ENCODE measurements at regions not wholly inside any gene's neighbourhood (a gene's known extent, or its start where the extent isn't known, plus 50 kb on each side); places are given as distances from the start of the nearest gene placed in this dataset.

DNA sequence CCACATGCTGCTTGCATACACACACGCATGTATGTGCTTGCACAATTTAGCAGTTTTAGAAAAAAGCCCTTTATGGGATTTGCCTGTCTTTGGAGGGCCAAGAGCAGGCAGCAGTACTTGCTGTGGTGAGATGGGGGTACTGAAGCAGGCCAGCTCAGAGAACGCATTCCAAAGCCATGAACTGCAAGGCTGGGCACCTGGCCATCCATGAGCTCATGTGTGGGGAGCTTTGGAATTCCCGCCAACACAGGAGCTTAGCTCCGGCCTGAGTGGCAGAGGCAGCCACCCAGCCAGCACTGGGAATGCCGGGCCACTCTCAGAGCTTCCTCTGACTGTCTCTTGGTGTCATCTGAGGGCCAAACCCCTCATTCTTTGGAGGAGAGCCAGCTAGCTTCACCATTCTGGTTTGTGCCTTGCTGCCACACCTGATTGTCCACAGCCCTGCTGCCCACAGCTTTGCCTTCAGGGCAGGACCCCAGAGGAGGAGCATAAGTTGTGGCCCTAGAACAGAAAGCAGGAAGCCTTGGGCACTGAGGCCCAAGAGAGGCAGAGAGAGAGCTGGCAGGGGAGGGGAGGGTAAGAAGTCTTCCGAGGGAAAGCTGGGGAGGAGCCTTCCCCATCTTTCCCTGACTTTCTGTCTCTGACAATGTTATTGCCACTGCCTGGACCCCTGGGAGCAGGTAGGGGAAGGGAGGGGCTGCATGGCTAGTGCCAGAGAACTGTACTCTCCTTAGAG, 92.1 kb upstream of the POU3F1 start:
- TF ChIP-seq, protein P1, sequence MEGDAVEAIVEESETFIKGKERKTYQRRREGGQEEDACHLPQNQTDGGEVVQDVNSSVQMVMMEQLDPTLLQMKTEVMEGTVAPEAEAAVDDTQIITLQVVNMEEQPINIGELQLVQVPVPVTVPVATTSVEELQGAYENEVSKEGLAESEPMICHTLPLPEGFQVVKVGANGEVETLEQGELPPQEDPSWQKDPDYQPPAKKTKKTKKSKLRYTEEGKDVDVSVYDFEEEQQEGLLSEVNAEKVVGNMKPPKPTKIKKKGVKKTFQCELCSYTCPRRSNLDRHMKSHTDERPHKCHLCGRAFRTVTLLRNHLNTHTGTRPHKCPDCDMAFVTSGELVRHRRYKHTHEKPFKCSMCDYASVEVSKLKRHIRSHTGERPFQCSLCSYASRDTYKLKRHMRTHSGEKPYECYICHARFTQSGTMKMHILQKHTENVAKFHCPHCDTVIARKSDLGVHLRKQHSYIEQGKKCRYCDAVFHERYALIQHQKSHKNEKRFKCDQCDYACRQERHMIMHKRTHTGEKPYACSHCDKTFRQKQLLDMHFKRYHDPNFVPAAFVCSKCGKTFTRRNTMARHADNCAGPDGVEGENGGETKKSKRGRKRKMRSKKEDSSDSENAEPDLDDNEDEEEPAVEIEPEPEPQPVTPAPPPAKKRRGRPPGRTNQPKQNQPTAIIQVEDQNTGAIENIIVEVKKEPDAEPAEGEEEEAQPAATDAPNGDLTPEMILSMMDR (IDR thresholded peaks at IDR 0.05): no peak
- TF ChIP-seq GTF2I (CRISPR knock-in tag; conservative IDR thresholded peaks at IDR 0.05) (no peak), ZNF232 (CRISPR knock-in tag; IDR thresholded peaks at IDR 0.05) (no peak), RELA (CRISPR knock-in tag; IDR thresholded peaks at IDR 0.05; ENCODE audit: borderline replicate concordance) (no peak), NR3C1 (CRISPR knock-in tag; conservative IDR thresholded peaks at IDR 0.05; ENCODE audit: low read depth) (no peak), TCF7 (CRISPR knock-in tag; IDR thresholded peaks at IDR 0.05; ENCODE audit: low read depth) (no peak), ETV6 (CRISPR knock-in tag; IDR thresholded peaks at IDR 0.05) (no peak)
- TF ChIP-seq, protein P2, sequence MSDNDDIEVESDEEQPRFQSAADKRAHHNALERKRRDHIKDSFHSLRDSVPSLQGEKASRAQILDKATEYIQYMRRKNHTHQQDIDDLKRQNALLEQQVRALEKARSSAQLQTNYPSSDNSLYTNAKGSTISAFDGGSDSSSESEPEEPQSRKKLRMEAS (CRISPR knock-in tag; IDR thresholded peaks at IDR 0.05): no peak
- TF ChIP-seq, protein P3, sequence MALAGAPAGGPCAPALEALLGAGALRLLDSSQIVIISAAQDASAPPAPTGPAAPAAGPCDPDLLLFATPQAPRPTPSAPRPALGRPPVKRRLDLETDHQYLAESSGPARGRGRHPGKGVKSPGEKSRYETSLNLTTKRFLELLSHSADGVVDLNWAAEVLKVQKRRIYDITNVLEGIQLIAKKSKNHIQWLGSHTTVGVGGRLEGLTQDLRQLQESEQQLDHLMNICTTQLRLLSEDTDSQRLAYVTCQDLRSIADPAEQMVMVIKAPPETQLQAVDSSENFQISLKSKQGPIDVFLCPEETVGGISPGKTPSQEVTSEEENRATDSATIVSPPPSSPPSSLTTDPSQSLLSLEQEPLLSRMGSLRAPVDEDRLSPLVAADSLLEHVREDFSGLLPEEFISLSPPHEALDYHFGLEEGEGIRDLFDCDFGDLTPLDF (CRISPR knock-in tag; IDR thresholded peaks at IDR 0.05): no peak
- TF ChIP-seq, protein P4, sequence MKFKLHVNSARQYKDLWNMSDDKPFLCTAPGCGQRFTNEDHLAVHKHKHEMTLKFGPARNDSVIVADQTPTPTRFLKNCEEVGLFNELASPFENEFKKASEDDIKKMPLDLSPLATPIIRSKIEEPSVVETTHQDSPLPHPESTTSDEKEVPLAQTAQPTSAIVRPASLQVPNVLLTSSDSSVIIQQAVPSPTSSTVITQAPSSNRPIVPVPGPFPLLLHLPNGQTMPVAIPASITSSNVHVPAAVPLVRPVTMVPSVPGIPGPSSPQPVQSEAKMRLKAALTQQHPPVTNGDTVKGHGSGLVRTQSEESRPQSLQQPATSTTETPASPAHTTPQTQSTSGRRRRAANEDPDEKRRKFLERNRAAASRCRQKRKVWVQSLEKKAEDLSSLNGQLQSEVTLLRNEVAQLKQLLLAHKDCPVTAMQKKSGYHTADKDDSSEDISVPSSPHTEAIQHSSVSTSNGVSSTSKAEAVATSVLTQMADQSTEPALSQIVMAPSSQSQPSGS (CRISPR knock-in tag; IDR thresholded peaks at IDR 0.05; ENCODE audit: borderline replicate concordance, low read depth): no peak
- TF ChIP-seq, protein P5, sequence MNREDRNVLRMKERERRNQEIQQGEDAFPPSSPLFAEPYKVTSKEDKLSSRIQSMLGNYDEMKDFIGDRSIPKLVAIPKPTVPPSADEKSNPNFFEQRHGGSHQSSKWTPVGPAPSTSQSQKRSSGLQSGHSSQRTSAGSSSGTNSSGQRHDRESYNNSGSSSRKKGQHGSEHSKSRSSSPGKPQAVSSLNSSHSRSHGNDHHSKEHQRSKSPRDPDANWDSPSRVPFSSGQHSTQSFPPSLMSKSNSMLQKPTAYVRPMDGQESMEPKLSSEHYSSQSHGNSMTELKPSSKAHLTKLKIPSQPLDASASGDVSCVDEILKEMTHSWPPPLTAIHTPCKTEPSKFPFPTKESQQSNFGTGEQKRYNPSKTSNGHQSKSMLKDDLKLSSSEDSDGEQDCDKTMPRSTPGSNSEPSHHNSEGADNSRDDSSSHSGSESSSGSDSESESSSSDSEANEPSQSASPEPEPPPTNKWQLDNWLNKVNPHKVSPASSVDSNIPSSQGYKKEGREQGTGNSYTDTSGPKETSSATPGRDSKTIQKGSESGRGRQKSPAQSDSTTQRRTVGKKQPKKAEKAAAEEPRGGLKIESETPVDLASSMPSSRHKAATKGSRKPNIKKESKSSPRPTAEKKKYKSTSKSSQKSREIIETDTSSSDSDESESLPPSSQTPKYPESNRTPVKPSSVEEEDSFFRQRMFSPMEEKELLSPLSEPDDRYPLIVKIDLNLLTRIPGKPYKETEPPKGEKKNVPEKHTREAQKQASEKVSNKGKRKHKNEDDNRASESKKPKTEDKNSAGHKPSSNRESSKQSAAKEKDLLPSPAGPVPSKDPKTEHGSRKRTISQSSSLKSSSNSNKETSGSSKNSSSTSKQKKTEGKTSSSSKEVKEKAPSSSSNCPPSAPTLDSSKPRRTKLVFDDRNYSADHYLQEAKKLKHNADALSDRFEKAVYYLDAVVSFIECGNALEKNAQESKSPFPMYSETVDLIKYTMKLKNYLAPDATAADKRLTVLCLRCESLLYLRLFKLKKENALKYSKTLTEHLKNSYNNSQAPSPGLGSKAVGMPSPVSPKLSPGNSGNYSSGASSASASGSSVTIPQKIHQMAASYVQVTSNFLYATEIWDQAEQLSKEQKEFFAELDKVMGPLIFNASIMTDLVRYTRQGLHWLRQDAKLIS (CRISPR knock-in tag; IDR thresholded peaks at IDR 0.05; ENCODE audit: borderline replicate concordance): no peak
- TF ChIP-seq, protein P6, sequence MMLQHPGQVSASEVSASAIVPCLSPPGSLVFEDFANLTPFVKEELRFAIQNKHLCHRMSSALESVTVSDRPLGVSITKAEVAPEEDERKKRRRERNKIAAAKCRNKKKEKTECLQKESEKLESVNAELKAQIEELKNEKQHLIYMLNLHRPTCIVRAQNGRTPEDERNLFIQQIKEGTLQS (CRISPR knock-in tag; conservative IDR thresholded peaks at IDR 0.05): no peak
- TF ChIP-seq, protein P7, sequence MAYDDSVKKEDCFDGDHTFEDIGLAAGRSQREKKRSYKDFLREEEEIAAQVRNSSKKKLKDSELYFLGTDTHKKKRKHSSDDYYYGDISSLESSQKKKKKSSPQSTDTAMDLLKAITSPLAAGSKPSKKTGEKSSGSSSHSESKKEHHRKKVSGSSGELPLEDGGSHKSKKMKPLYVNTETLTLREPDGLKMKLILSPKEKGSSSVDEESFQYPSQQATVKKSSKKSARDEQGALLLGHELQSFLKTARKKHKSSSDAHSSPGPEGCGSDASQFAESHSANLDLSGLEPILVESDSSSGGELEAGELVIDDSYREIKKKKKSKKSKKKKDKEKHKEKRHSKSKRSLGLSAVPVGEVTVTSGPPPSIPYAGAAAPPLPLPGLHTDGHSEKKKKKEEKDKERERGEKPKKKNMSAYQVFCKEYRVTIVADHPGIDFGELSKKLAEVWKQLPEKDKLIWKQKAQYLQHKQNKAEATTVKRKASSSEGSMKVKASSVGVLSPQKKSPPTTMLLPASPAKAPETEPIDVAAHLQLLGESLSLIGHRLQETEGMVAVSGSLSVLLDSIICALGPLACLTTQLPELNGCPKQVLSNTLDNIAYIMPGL (CRISPR knock-in tag; IDR thresholded peaks at IDR 0.05): no peak

Measured in WTC11 (cell line).